ENCODE measurements at regions not wholly inside any gene's neighbourhood (a gene's known extent, or its start where the extent isn't known, plus 50 kb on each side); places are given as distances from the start of the nearest gene placed in this dataset.
"Not testable (repeated sequence)": the region's sequence is repeated elsewhere in the genome, so short reads cannot be mapped to it uniquely, and the experiment has no call there.

DNA sequence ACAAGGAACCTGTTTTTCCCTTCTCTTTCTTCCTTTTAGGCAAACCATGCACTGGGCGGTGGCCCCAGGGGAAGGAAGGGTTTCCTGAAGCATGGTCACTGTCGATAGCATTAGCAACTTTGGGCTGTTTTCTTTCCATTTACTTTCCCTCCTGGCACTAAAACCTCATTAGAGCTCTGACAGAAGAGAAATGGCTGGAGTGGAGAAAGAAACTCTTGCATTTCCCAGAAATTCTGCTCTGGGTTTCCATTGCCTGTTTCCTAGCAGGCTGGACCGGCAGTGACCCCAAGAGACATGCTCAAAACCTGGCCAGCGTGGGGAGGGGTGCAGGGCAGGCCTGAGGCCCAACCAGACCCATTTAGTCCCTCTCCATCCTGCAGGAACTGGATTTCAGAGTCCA is 230.7 kb upstream of the CCL2 start:
- no peak for DNase-seq (ENCODE audit: low read depth)

DNA sequence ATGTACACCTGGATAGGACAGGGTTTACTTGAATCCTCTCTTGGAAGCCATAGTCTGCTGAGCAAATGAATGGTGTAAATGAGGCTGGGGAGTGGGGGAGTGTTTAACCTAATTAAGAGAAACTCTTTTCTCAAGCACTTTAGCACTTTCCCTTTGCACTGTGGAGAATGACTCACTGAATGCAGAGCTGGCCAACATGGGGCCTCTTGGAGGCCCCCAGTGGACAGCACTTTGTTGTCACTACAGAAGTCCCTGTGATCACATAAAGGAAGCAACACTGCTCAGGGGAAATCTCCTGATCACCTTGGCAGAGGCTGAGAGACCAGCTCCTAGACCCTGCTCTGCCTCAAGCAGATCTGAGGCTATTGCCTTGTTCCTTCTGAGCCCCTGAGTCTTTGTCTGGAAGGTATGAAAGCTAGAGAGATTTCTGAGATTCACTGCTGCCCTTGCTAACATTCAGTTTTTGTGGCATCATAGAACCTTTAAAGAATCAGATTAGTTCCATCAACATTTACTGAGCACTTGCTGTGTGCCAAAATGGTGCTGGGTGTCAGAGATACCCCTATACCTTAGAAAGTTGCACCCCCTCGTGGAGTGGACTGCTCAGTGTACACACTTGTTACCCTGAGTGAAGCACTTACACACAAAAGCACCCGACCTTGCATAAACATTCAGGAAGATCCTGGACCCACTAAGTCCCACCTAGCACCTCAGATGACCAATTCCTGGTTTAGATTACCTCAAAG is 230.1 kb upstream of the CCL2 start:
- DNase-seq (ENCODE audit: low read depth) = no peak

DNA sequence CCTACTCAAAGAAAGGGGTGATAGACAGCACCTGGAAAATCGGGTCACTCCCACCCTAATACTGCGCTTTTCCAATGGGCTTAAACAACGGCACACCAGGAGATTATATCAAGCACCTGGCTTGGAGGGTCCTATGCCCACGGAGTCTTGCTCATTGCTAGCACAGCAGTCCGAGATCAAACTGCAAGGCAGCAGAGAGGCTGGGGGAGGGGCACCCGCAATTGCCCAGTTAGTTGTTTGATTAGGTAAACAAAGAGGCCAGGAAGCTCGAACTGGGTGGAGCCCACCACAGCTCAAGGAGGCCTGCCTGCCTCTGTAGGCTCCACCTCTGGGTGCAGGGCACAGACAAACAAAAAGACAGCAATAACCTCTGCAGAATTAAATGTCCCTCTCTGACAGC is 224.5 kb upstream of the CCL2 start:
- DNase-seq (ENCODE audit: low read depth) = not testable (repeated sequence)

DNA sequence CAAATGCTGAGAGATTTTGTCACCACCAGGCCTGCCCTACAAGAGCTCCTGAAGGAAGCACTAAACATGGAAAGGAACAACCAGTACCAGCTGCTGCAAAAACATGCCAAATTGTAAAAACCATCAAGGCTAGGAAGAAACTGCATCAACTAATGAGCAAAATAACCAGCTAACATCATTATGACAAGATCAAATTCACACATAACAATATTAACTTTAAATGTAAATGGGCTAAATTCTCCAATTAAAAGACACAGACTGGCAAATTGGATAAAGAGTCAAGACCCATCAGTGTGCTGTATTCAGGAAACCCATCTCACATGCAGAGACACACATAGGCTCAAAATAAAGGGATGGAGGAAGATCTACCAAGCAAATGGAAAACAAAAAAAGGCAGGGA is 222.8 kb upstream of the CCL2 start:
- not testable (repeated sequence) for DNase-seq (ENCODE audit: low read depth)

DNA sequence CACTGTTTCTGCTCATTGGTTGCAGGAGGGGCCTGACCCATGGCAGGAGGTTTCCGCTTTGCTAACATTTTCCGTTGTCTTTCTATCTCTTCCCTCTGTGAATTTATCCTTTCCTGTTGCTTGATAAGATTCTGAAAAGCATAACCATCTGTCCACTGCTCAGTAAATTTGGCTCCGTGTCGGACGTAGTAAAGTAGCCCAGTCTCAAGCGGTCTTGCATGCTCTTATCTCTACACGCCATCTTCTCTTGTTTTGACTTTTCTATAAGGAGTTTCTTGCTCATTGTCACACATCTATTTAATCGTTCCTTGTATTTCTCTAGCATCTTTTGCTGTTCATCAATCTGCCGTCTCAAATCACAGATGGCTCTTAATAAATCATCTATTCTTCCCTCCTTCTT is 216.3 kb upstream of the CCL2 start:
- not testable (repeated sequence) for DNase-seq (ENCODE audit: low read depth)

DNA sequence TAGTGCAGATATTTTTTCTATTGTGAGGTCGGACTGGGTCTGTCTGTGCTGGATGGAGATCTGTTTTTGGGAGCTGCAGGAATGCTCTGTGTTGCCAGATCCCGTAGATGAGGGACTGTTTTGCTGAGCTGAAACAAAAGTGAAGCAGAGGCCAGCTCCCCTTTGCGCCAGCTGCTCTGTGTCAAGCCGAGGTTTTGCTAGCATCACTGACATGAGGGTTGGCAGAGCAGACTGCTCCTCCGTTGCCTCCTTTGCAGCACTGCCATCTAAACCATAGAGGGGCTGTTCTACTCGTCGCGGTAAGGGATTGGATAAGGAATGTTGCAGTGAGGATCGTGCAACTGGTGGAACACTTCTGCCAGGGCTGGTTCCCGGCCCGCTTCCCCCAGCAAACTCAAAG is 215.9 kb upstream of the CCL2 start:
- DNase-seq (ENCODE audit: low read depth) = not testable (repeated sequence)

DNA sequence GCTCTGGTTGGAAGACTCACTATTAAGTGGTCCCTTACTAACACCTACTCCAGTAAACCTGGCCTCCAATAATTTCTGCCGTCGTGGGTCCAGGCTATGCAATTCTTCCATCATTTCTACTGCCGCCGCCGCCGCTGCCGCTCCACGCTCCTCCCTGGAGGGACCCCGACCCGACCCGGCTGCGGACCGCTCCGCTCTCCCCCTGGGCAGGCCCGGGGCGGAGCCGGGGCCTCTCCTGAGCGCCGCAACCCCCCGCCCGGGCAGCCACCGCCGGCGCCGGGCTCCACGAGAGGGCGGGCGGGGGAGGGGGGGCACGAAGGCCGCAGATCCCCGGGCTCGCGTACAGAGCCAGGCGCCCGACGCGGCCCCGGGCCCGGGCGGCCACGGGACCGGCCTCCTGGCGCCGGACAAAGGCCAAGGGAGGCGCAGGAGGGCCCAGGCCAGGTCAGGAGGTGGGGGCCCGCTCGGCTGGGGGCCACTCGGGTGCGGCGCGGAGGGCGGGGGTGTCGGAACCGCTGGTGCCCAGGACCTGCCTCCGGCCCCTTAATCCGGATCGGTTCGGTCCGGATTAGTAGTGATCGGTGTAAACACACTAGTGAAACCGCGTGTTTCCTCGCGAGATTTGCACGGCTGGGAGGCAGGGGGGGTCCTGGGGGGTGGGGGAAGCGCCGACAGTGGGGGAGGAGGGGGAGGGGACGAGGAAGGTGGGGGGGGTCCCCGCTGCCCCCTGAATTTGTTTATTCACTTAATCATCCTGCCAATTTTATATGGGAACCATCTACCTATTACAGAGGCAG is 215.1 kb upstream of the CCL2 start:
- DNase-seq (ENCODE audit: low read depth) = peak; percentile 25

DNA sequence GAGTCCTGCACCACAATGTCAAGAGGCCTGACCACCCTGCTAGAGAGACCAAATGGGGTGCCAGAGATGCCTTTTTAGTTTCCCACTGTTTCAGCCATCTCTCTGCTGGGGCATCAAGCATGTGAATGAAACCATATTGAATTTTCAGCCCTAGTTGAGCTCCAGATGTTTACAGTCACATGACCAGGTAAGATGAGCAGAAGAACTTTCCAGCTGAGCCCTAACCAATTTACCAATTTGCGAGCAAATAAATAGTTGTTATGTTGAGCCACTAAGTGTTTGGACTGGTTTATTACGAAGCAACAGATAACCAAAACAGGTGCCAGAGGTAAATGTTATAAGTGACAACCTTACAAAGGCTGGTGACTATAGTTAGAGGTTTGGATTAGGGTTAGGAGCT is 209.1 kb upstream of the CCL2 start:
- no peak for DNase-seq (ENCODE audit: low read depth)

DNA sequence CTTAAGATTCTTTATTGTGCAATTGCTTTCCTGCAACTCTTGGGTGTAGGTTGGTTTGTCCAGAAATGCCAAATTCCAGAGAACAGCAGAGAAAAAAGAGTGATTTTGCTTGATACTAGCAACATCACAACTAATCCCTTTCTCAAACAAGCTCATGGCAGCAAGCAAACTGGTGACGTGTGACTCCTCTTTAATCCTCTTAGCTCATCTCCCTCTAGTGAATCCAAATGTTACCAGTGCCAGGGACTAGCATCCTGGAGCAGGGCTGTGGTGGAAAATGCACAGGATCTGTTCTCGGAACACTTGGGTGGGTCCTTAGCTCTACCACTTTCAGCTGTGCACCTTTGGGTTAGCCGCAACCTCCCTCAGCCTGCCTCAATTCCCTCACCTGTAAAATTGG is 204.0 kb upstream of the CCL2 start:
- DNase-seq (ENCODE audit: low read depth) = no peak

DNA sequence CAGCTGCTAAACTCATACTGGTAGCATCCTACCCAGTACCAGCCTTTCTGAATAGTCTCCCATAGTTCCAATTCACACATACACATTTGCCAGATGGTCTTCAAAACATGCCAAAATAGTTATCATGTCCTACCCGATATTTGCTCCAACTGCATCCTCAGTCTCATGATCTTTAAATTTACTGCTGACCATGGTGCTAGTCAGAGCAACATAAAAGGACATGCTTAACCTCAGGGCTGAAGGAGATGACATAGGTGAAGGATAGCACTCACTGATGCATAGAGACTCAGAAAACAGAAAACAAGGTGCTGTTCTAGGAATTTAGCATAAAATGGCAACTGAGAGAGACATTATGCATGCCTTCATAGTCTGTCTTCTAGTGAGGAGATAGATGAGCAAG is 200.6 kb upstream of the CCL2 start:
- DNase-seq (ENCODE audit: low read depth) = no peak

DNA sequence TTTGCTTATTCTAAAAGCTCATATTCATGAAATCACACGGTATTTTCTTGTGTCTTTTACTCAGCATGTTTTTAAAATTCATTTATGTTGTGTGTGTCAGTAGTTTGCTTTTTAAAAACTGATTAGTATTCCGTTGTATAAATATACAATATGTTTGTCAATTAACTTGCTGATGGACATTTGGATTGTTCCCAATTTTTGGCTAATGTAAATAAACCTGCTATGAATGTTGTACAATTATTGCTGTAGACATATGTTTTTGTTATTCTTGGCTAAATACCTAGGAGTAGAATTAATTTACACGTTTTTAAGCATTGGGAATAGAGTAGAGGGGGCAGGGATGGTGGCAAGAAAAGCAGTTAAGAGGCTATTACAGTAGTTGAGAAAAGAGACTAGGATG is 199.5 kb upstream of the CCL2 start:
- no peak for DNase-seq (ENCODE audit: low read depth)

DNA sequence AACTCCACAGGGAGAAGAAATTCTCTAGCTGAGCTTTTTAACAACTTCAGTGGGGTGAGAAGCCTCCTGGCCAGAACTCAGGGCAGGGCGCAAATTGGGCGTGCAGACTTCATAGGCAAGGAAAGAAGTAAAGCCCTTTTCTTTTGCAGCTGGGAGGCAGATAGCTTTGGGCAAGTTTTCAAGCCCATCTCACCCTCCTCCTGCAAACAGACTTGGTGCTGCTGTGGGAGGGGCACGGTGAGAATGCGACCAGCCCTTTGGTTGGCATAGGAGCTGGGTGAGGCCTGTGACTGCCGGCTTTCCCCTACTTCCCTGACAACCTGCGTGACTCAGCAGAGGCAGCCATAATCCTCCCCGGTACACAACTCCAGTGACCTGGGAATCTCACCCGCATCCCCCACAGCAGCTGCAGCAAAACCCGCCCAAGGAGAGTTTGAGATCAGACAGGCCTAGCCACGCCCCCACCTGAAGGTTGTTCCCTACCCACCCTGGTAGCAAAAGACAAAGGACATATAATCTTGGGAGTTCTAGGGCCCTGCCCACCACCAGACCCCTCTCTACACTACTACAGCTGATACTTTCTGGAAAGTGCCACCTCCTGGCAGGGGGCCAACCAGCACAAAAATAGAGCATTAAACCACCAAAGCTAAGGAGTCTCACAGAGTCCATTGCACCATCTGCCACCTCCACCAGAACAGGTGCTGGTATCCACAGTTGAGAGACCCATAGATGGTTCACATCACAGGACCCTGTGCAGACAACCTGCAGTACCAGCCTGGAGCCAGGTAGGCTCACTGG is 195.5 kb upstream of the CCL2 start:
- no peak for DNase-seq (ENCODE audit: low read depth)

DNA sequence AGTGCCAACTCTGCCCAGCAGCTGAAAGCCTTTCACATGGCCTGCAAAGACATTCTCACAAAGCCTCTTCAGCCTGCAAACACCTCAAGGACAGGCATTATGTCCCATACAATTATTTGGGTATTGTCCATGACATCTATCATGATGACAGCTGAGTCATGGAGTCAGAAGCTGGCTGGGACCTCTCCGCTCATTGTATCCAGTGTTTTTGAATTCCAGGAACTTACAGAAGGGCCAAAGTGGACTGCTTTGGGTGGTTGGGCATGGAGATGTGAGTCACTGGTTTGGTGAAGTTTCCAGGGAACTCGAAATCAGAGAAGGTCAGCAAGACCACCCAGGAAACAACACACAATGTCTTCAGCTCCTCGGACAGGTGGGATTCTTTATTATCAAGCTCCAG is 188.6 kb upstream of the CCL2 start:
- DNase-seq (ENCODE audit: low read depth) = no peak

DNA sequence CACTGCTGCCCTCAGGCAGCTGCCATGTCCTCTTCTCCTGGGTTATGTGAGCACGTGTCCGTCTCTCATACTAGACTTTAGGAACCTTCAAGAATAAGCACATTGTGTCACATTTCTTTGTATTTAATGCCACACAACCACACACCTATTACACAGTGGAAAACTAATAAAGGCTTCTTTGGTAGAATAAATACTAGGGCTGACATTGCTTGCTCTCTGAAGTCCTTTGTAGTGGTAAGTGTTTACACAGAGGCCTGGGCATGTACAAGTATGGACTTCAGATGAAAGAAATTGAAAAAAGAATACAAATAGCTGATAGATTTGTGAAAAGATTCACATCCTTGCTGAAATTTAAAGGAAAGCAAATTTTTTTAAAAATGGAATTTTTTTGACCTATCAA is 188.1 kb upstream of the CCL2 start:
- no peak for DNase-seq (ENCODE audit: low read depth)

DNA sequence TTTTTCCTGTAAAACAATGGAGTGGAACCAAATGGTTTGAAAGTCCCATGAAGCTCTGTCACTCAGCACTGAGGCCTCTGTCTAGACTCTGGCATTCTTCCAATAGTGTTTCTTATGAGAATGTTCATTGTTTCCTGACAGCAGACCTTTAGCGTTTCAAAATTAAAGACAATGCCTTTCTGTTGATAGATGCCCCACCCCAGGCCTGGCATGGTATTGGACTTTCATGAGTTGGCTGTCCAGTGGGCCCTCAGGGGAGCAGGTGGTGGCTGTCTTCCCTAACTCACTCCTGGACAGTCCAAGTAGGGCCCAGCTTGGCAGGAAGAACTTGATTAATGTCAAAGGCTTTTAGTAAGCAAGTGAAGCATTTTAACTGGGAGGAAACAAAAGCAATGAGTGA is 186.5 kb upstream of the CCL2 start:
- no peak for DNase-seq (ENCODE audit: low read depth)

DNA sequence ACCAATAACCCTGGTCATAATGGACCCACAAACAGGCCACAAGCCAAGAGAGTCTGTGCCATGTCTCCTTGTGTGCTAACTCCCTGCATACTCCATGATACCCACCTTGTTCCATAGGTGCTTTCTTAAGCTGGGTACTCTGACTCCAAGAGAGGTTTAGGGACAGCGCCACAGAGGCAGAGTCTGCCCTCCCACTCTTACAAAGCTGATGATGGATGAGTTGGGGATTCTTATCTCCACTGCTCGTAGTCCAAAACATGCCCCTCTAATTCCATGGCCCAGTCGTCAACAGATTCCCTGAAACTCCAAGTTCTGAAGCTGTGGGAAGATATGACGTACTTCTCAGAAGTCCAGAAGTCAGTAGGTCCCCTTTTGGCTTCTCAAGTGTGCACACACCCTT is 184.4 kb upstream of the CCL2 start:
- DNase-seq (ENCODE audit: low read depth) = no peak

DNA sequence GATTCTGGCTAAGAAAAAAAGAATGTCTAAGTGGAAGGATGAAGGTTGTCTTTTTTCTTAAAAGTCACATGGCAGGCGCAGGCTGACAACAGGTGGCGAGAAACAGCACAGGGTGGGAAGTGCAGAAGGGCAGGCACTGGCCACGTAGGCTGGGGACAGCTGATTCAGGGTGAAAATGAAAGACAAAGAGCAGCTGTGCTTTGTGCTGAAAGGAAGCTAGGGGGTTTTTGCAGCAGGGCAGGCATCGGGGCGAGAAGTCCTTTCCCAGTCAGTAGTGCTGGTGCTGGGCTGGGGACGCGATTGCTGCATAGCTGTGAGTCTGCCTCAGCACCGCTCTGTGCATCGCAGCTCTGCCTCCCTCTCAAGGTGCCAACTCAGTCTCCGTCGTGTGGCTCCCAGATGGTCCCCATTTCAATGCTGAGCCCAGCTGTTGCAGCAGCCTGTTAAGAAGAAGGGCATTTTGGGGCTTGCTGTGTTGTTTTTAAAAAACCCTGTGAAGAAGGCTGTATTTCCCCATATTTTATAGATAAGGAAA is 183.1 kb upstream of the CCL2 start:
- DNase-seq (ENCODE audit: low read depth) = no peak

DNA sequence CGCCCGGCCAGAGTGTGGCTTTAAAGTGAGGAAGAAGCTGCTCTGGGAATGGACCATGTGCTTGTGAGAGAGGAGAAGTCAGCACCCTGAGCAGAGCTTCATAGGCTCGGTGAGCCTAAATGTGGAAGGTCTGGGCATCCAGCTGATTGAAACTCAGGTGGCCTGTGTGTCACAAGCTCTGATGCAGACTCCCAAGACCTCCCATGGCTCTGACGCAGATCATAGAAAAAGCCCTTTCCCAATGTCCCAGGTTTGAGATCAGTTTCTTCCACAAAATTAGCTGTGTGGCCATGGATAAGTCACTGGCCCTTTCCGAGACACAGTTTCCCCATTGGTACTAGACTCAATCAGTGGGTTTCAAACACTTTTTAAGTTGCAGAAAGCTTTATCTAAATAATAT is 180.0 kb upstream of the CCL2 start:
- no peak for DNase-seq (ENCODE audit: low read depth)

DNA sequence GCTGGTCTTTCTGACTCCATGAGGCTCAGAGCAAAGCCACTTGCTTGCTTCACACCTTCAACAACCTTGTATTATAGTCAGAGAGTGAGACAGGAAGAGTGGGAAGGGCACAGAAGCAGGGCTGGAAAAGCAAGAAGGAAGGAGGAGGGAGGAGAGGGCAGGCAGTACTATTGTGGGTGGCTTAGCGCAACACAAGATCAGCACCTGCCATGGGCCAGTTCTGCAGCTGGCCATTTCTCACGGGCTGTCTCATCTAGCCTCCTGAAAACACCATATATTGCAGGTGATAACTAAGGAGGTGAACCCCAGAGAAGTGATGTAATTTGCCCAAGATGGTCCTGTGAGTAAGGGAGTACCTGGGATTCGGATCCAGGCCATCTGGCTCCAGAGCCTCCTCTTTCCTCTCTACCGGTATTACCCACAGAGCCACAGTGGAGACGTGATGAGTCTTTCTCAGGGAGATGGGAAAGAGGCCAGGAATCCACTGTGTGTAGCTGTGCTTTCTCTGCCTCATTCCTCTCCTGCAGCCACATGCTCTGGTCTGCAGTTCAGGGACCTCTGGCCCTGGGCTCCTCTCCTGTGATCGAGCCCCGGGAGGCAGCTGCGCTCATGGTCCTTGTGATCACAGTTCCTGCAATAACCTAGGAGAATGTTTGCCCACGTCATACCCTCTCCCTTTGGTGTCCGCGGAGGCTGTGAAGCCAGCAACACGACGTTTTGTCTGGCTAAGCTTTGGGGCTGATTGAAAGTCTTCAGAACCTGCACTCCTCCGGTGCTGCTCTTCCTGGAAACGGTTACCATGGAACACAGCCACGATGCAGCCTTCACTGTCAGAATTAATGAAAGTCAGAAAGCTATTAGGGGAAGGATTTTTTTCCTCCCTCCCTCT is 178.1 kb upstream of the CCL2 start:
- no peak for DNase-seq (ENCODE audit: low read depth)

DNA sequence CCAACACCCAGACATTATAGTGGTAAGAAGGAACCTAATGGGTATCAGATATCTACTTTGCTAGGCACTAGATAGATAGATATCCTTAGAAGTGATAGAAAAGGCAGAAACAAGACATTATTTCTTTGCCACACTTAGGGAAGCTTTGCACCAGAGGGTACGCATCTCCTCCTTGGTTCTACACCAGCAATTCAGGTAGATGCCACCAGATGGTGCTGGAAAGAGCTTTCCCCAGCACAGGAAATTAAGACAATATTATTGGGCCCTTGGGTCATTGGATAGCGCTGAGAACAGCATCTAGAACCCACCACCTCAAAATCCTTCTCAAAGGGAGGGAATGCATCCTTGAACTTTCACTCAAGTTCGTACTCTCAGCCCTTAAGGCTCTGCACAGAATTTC is 173.8 kb upstream of the CCL2 start:
- no peak for DNase-seq (ENCODE audit: low read depth)

DNA sequence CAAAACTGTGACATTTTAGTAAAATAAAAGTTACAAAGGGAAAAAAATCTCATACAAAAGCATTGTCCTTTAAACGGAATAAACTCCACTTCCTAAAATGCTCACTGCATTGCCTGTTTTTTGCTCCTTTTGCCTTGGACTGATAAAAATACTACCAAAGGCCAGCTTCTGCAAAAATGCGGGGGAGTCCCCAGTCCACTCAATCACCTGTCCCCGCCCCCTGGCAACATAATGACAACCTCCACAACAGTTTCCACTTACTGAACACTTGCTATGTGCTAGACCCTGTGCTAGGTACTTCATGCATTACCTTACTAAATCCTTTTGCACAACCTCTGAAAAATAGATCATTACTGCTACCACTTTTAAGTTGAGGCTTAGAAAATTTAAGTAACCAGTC is 172.7 kb upstream of the CCL2 start:
- DNase-seq (ENCODE audit: low read depth) = no peak

DNA sequence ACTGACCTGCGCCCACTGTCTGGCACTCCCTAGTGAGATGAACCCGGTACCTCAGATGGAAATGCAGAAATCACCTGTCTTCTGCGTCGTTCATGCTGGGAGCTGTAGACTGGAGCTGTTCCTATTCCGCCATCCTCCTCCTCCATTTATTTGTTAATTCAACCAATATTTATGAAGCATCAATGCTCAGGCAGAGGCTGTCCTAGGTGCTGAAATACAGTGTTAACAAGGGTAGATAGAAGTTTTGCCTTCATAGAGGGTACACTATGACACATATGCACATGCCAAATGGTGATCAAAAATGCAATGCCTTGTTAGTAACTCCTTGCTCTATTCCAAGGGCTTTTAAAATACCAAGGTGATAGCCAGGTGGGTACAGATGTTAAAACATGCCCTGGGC is 166.0 kb upstream of the CCL2 start:
- not testable (repeated sequence) for DNase-seq (ENCODE audit: low read depth)
